PC-3 (cell line): ENCODE measurements at regions not wholly inside any gene's neighbourhood (a gene's known extent, or its start where the extent isn't known, plus 50 kb on each side); places are given as distances from the start of the nearest gene placed in this dataset.

Source experiments
- ATAC-seq: fragments of 200-7000 bp; cut with Tn5 transposase; 2 replicates; pipeline ENCODE4 v1.9.1; 2020; ENCODE audit warnings: mild to moderate bottlenecking, moderate library complexity
- BruUV-seq: library from RNA; stranded (reverse); fragments of 400-500 nt; replicated peaks from 2 replicates; lab custom pipeline; 2021; lab: Mats Ljungman, UMichigan
- CTCF ChIA-PET: fragments of 300-600 bp; sonication (Branson Sonifier 250); formaldehyde crosslinking; loops from one replicate; lab custom pipeline; 2022; ENCODE audit warnings: antibody characterized with exemption; lab: Charles Lee
- POLR2A ChIA-PET: fragments of 300-600 bp; sonication (Branson Sonifier 250); formaldehyde crosslinking; loops from one replicate; lab custom pipeline; 2022; ENCODE audit warnings: antibody characterized with exemption; ENCODE audit not compliant: unreplicated experiment; lab: Charles Lee
- DNase-seq: peaks from one replicate; pipeline ENCODE4 v3.0.0-alpha.2; 2015
- H2AFZ ChIP-seq: fragments of 300-600 bp; sonication (generic); 2 replicates; pipeline ENCODE4 v1.6.0; 2016; ENCODE audit warnings: antibody characterized with exemption, low read length
- H3F3A ChIP-seq: fragments of 300-600 bp; sonication (generic); one replicate; pipeline ENCODE4 v1.6.0; 2017; ENCODE audit warnings: antibody characterized with exemption, low read length, control low read depth, mild to moderate bottlenecking; ENCODE audit not compliant: unreplicated experiment
- H3K27ac ChIP-seq: fragments of 300-600 bp; sonication (generic); 2 replicates; pipeline ENCODE4 v1.5.1; 2016; ENCODE audit warnings: mild to moderate bottlenecking, low read length
- H3K27me3 ChIP-seq: fragments of 300-600 bp; sonication (generic); 2 replicates; pipeline ENCODE4 v1.6.1; 2016; ENCODE audit warnings: low read length, mixed read lengths
- H3K36me3 ChIP-seq: fragments of 300-600 bp; sonication (generic); 2 replicates; pipeline ENCODE4 v1.6.1; 2016; ENCODE audit warnings: low read depth, mixed run types, low read length, mixed read lengths
- H3K4me1 ChIP-seq: fragments of 300-600 bp; sonication (generic); 2 replicates; pipeline ENCODE4 v1.5.1; 2016; ENCODE audit warnings: low read length; ENCODE audit not compliant: insufficient read depth
- H3K4me2 ChIP-seq: fragments of 300-600 bp; sonication (generic); 2 replicates; pipeline ENCODE4 v1.6.0; 2016; ENCODE audit warnings: low read length
- H3K4me3 ChIP-seq: fragments of 300-600 bp; sonication (generic); 2 replicates; pipeline ENCODE4 v1.5.1; 2016; ENCODE audit warnings: mild to moderate bottlenecking, low read length, mixed read lengths
- H3K79me2 ChIP-seq: fragments of 300-600 bp; sonication (generic); 2 replicates; pipeline ENCODE4 v1.6.1; 2017; ENCODE audit warnings: low read length, mixed read lengths
- H3K9ac ChIP-seq: fragments of 300-600 bp; sonication (generic); 2 replicates; pipeline ENCODE4 v1.6.0; 2016; ENCODE audit warnings: mild to moderate bottlenecking, low read length
- H3K9me2 ChIP-seq: fragments of 300-600 bp; sonication (generic); replicated peaks from 2 replicates; pipeline ENCODE4 v1.6.1; 2016; ENCODE audit warnings: mixed run types, low read length, mixed read lengths
- H3K9me3 ChIP-seq: fragments of 300-600 bp; sonication (generic); 2 replicates; pipeline ENCODE4 v1.6.1; 2016; ENCODE audit warnings: low read length, mixed read lengths
- H4K20me1 ChIP-seq: fragments of 300-600 bp; sonication (generic); 2 replicates; pipeline ENCODE4 v1.6.1; 2016; ENCODE audit warnings: low read length, mixed read lengths
- CTCF ChIP-seq: fragments of 300-600 bp; sonication (generic); conservative IDR thresholded peaks from 2 replicates; pipeline ENCODE4 v1.5.1; 2017; ENCODE audit warnings: antibody characterized with exemption, low read depth, mild to moderate bottlenecking, low read length
- EZH2 ChIP-seq: fragments of 300-600 bp; sonication (generic); IDR thresholded peaks from one replicate; pipeline ENCODE4 v1.6.1; 2017; ENCODE audit warnings: antibody characterized with exemption, mild to moderate bottlenecking, low read length; ENCODE audit not compliant: unreplicated experiment
- EZH2phosphoT487 ChIP-seq: fragments of 300-600 bp; sonication (generic); IDR thresholded peaks from 2 replicates; pipeline ENCODE4 v1.6.1; 2018; ENCODE audit warnings: mild to moderate bottlenecking, antibody characterized with exemption, low read length, borderline replicate concordance
- intact Hi-C: fragments of 100-400 bp; cut with micrococcal nuclease; formaldehyde crosslinking; loops from 2 replicates; pipeline ENCODE4 v1.9.0; 2023

DNA sequence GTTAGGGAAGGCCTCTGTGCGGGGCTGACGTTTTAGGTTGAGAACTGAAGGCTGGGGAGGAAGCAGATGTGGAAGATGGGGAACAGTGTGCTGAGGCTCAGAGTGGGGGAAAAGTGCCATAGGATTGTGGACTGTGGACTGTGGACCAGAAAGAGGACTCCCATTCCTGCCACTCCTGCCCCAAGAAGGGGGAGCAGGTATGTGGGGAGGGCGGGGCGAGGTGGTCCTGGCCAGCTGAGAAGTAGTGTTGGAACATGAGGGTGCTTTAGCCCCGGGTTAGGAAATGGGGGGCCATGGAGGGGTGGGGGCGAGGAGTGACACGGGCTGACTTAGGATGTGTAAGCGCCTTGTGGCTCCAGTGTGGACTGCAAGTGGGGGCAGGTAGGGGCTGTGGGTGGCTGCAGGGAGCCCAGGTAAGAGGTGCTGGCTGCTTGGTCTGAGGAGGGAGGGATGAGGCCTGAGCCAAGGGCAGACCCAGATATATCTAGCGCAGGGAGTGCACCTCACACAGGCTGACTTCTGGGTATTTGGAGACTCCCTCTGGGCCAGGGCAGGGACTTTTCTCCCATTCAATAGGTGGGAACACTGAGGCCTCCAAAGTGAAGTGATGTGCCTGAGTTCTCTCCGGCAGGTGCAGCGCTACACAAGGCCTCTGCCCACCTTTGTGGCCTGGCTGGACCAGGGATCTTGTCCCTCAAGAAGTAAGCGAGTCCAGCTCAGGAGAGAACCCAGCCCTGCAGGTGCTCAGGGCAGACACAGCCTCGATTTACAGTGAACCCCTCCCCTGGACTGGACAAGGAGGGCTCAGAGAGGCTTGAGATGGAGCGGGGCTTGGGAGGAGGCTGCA is 76.6 kb upstream of the TOX2 start:
- no peak for ATAC-seq
- Histone ChIP-seq H3F3A (no peaks in the 10 kb centered on the region), H3K9ac (no peak overlapping the region), H3K4me1 (peaks cover 21% of the 10 kb centered on the region), H3K79me2 (no peaks in the 10 kb centered on the region), H2AFZ (no peak overlapping the region), H3K27ac (no peak overlapping the region), H3K4me2 (no peak overlapping the region), H3K36me3 (no peaks in the 10 kb centered on the region), H3K9me2 (no peaks in the 10 kb centered on the region), H3K4me3 (no peak overlapping the region), H4K20me1 (no peaks in the 10 kb centered on the region), H3K27me3 (no peaks in the 10 kb centered on the region), H3K9me3 (no peaks in the 10 kb centered on the region)
- intact Hi-C loops, result no loop called here
- no TSS peak for BruUV-seq
- POLR2A ChIA-PET, result no interaction called here
- DNase-seq, result no peak
- CTCF ChIA-PET, result no interaction called here
- TF ChIP-seq EZH2 (no peak), EZH2phosphoT487 (no peak)

DNA sequence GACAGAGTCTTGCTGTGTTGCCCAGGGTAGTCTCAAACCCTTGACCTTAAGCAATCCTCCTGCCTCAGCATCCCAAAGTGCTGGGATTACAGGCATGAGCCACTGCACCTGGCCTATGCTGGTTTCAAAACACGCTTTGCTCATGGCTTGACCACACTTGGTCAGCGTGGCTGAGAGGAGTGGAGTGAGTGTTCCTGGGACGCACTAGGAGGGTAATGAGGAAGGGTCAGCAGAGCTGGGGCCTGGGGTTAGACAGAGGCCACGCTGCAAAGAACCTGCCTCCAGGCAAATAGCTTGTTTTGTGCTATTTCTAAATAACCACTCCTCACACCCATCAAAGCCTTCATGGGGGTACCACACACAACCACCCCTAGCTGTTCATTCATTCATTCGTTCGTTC is 77.9 kb upstream of the TOX2 start:
- Histone ChIP-seq H3K4me2 (no peak overlapping the region), H3K4me3 (no peak overlapping the region), H2AFZ (no peak overlapping the region), H3K9me3 (no peaks in the 10 kb centered on the region), H3F3A (no peaks in the 10 kb centered on the region), H3K4me1 (peaks cover 12% of the 10 kb centered on the region), H3K36me3 (no peaks in the 10 kb centered on the region), H3K9me2 (no peaks in the 10 kb centered on the region), H3K27me3 (no peaks in the 10 kb centered on the region), H3K79me2 (no peaks in the 10 kb centered on the region), H3K27ac (no peak overlapping the region), H3K9ac (no peak overlapping the region), H4K20me1 (no peaks in the 10 kb centered on the region)
- CTCF ChIA-PET, result no interaction called here
- DNase-seq (no peak), ATAC-seq (no peak)
- TF ChIP-seq EZH2phosphoT487, result no peak
- no peak for TF ChIP-seq EZH2
- TF ChIP-seq CTCF, result no peak
- no TSS peak for BruUV-seq
- intact Hi-C loops, result no loop called here
- POLR2A ChIA-PET, result no interaction called here

- no peak for TF ChIP-seq CTCF
- TF ChIP-seq EZH2phosphoT487, result no peak
- no peak for TF ChIP-seq EZH2
- POLR2A ChIA-PET, result interaction anchor here (0.6 kb wide), 1 partner anchor 66 kb away, joined by 8 read pairs; no protein-coding TSS in a partner anchor
- Histone ChIP-seq H3K9me3 (no peaks in the 10 kb centered on the region), H2AFZ (no peak overlapping the region), H3K27ac (no peak overlapping the region), H3K9ac (no peak overlapping the region), H3K9me2 (no peaks in the 10 kb centered on the region), H3K4me2 (no peak overlapping the region), H3K4me3 (no peak overlapping the region), H4K20me1 (no peaks in the 10 kb centered on the region), H3K36me3 (no peaks in the 10 kb centered on the region), H3K79me2 (no peaks in the 10 kb centered on the region), H3K4me1 (peaks cover 12% of the 10 kb centered on the region), H3K27me3 (no peaks in the 10 kb centered on the region), H3F3A (no peaks in the 10 kb centered on the region)
- CTCF ChIA-PET, result no interaction called here
- DNase-seq, result no peak
- intact Hi-C loops, result no loop called here
- no peak for ATAC-seq
- no TSS peak for BruUV-seq
These were observed 78.6 kb upstream of the TOX2 start for GRCh38 chr20:43835944-43836508.
